Suprapubic skin (tissue), 3 donors: ENCODE measurements at regions not wholly inside any gene's neighbourhood (a gene's known extent, or its start where the extent isn't known, plus 50 kb on each side); places are given as distances from the start of the nearest gene placed in this dataset.

ENCODE experiments used
- CTCF ChIP-seq, 2 donors: fragments of 200-600 bp in 1 of 2; fragments of 450-650 bp in 1 of 2; sonication (generic) in 1 of 2; IDR thresholded peaks; one replicate each; pipeline ENCODE4 v1.5.1; 2016 to 2019; ENCODE audit warnings: antibody characterized with exemption in 2 of 2, mild to moderate bottlenecking in 1 of 2, moderate library complexity in 1 of 2
- POLR2A ChIP-seq, 2 donors: fragments of 450-650 bp; IDR thresholded peaks; one replicate each; pipeline ENCODE4 v1.6.1; 2017; ENCODE audit warnings: antibody characterized with exemption in 2 of 2, mild to moderate bottlenecking in 2 of 2, moderate library complexity in 2 of 2

GRCh38 chr20:41717483-41717882 is 99.3 kb upstream of the CHD6 start:
- TF ChIP-seq CTCF (IDR thresholded peaks at IDR 0.05), result no peak
- TF ChIP-seq POLR2A (IDR thresholded peaks at IDR 0.05), result no peak
